ENCODE measurements at regions not wholly inside any gene's neighbourhood (a gene's known extent, or its start where the extent isn't known, plus 50 kb on each side); places are given as distances from the start of the nearest gene placed in this dataset.

GRCh38 chr12:107493135-107493494 is 192.5 kb upstream of the PWP1 start:
- intact Hi-C loops (cut with micrococcal nuclease), result no loop called here
- Mint-ChIP-seq H3K9me3 (no peaks in the 10 kb centered on the region), H3K4me3 (ENCODE audit: low read depth) (no peak overlapping the region), H3K4me1 (ENCODE audit: low read depth) (peaks cover 10% of the 10 kb centered on the region), H3K36me3 (ENCODE audit: low read depth) (no peaks in the 10 kb centered on the region), H3K27ac (no peak overlapping the region), H3K27me3 (ENCODE audit: low read depth) (no peaks in the 10 kb centered on the region)
- DNase-seq (ENCODE audit: low spot score), result no peak

- Mint-ChIP-seq H3K4me1 (ENCODE audit: low read depth) (peaks cover 10% of the 10 kb centered on the region), H3K27me3 (ENCODE audit: low read depth) (no peaks in the 10 kb centered on the region), H3K4me3 (ENCODE audit: low read depth) (no peak overlapping the region), H3K36me3 (ENCODE audit: low read depth) (no peaks in the 10 kb centered on the region), H3K27ac (no peak overlapping the region), H3K9me3 (no peaks in the 10 kb centered on the region)
- DNase-seq (ENCODE audit: low spot score), result no peak
- intact Hi-C loops (cut with micrococcal nuclease), result no loop called here
These were observed 191.9 kb upstream of the PWP1 start for GRCh38 chr12:107493666-107494065.

GRCh38 chr12:107494331-107494730 is 191.3 kb upstream of the PWP1 start:
- no peaks in the 10 kb centered on the region for H3K27me3 Mint-ChIP-seq (ENCODE audit: low read depth)
- intact Hi-C loops (cut with micrococcal nuclease), result no loop called here
- no peaks in the 10 kb centered on the region for H3K36me3 Mint-ChIP-seq (ENCODE audit: low read depth)
- peaks cover 10% of the 10 kb centered on the region for H3K4me1 Mint-ChIP-seq (ENCODE audit: low read depth)
- no peak overlapping the region for H3K27ac Mint-ChIP-seq
- no peaks in the 10 kb centered on the region for H3K9me3 Mint-ChIP-seq
- DNase-seq (ENCODE audit: low spot score), result no peak
- no peak overlapping the region for H3K4me3 Mint-ChIP-seq (ENCODE audit: low read depth)

GRCh38 chr12:107495604-107496003 is 190.0 kb upstream of the PWP1 start:
- Mint-ChIP-seq H3K4me3 (ENCODE audit: low read depth) (no peak overlapping the region), H3K36me3 (ENCODE audit: low read depth) (no peaks in the 10 kb centered on the region), H3K9me3 (no peaks in the 10 kb centered on the region), H3K4me1 (ENCODE audit: low read depth) (peaks cover 10% of the 10 kb centered on the region), H3K27me3 (ENCODE audit: low read depth) (no peaks in the 10 kb centered on the region), H3K27ac (no peak overlapping the region)
- DNase-seq (ENCODE audit: low spot score), result no peak
- intact Hi-C loops (cut with micrococcal nuclease), result no loop called here

GRCh38 chr12:107497231-107497630 is 188.4 kb upstream of the PWP1 start:
- no peaks in the 10 kb centered on the region for H3K27me3 Mint-ChIP-seq (ENCODE audit: low read depth)
- H3K9me3 Mint-ChIP-seq, result no peaks in the 10 kb centered on the region
- H3K36me3 Mint-ChIP-seq (ENCODE audit: low read depth), result no peaks in the 10 kb centered on the region
- no peak for DNase-seq (ENCODE audit: low spot score)
- intact Hi-C loops (cut with micrococcal nuclease), result no loop called here
- H3K4me1 Mint-ChIP-seq (ENCODE audit: low read depth), result peaks cover 10% of the 10 kb centered on the region
- no peak overlapping the region for H3K27ac Mint-ChIP-seq
- no peak overlapping the region for H3K4me3 Mint-ChIP-seq (ENCODE audit: low read depth)

GRCh38 chr12:107500307-107500706 is 185.3 kb upstream of the PWP1 start:
- no peak for DNase-seq (ENCODE audit: low spot score)
- Mint-ChIP-seq H3K27me3 (ENCODE audit: low read depth) (no peaks in the 10 kb centered on the region), H3K4me1 (ENCODE audit: low read depth) (peaks cover 3% of the 10 kb centered on the region), H3K4me3 (ENCODE audit: low read depth) (no peak overlapping the region), H3K9me3 (no peaks in the 10 kb centered on the region), H3K36me3 (ENCODE audit: low read depth) (no peaks in the 10 kb centered on the region), H3K27ac (no peak overlapping the region)
- intact Hi-C loops (cut with micrococcal nuclease), result no loop called here

GRCh38 chr12:107501681-107502080 is 183.9 kb upstream of the PWP1 start:
- intact Hi-C loops (cut with micrococcal nuclease), result no loop called here
- H3K27ac Mint-ChIP-seq, result no peak overlapping the region

GRCh38 chr12:107503129-107503855 is 182.3 kb upstream of the PWP1 start:
- Mint-ChIP-seq H3K27ac (no peak overlapping the region), H3K9me3 (no peaks in the 10 kb centered on the region), H3K4me3 (ENCODE audit: low read depth) (no peak overlapping the region), H3K36me3 (ENCODE audit: low read depth) (no peaks in the 10 kb centered on the region), H3K27me3 (ENCODE audit: low read depth) (no peaks in the 10 kb centered on the region), H3K4me1 (ENCODE audit: low read depth) (peaks cover 3% of the 10 kb centered on the region)
- intact Hi-C loops (cut with micrococcal nuclease), result no loop called here
- no peak for DNase-seq (ENCODE audit: low spot score)

More at GRCh38 chr12:107501681-107502080, 183.9 kb upstream of the PWP1 start:
- no peaks in the 10 kb centered on the region for H3K36me3 Mint-ChIP-seq (ENCODE audit: low read depth)
- no peaks in the 10 kb centered on the region for H3K9me3 Mint-ChIP-seq
- H3K4me3 Mint-ChIP-seq (ENCODE audit: low read depth), result no peak overlapping the region
- DNase-seq (ENCODE audit: low spot score), result no peak
- peaks cover 3% of the 10 kb centered on the region for H3K4me1 Mint-ChIP-seq (ENCODE audit: low read depth)
- no peaks in the 10 kb centered on the region for H3K27me3 Mint-ChIP-seq (ENCODE audit: low read depth)

GRCh38 chr12:107503887-107504885 is 181.4 kb upstream of the PWP1 start:
- peaks cover 3% of the 10 kb centered on the region for H3K4me1 Mint-ChIP-seq (ENCODE audit: low read depth)
- no peaks in the 10 kb centered on the region for H3K27me3 Mint-ChIP-seq (ENCODE audit: low read depth)
- no peaks in the 10 kb centered on the region for H3K9me3 Mint-ChIP-seq
- intact Hi-C loops (cut with micrococcal nuclease), result no loop called here
- H3K36me3 Mint-ChIP-seq (ENCODE audit: low read depth), result no peaks in the 10 kb centered on the region
- no peak for DNase-seq (ENCODE audit: low spot score)
- H3K27ac Mint-ChIP-seq, result no peak overlapping the region
- H3K4me3 Mint-ChIP-seq (ENCODE audit: low read depth), result no peak overlapping the region

- H3K27me3 Mint-ChIP-seq (ENCODE audit: low read depth), result no peaks in the 10 kb centered on the region
- H3K36me3 Mint-ChIP-seq (ENCODE audit: low read depth), result no peaks in the 10 kb centered on the region
These were observed 176.2 kb upstream of the PWP1 start for GRCh38 chr12:107509421-107509820.

GRCh38 chr12:107510211-107510610 is 175.4 kb upstream of the PWP1 start:
- Mint-ChIP-seq H3K4me3 (ENCODE audit: low read depth) (no peak overlapping the region), H3K27me3 (ENCODE audit: low read depth) (no peaks in the 10 kb centered on the region), H3K4me1 (ENCODE audit: low read depth) (peaks cover 4% of the 10 kb centered on the region), H3K36me3 (ENCODE audit: low read depth) (no peaks in the 10 kb centered on the region), H3K9me3 (no peaks in the 10 kb centered on the region), H3K27ac (no peak overlapping the region)
- no peak for DNase-seq (ENCODE audit: low spot score)
- intact Hi-C loops (cut with micrococcal nuclease), result no loop called here

More at GRCh38 chr12:107509421-107509820, 176.2 kb upstream of the PWP1 start:
- no peak for DNase-seq (ENCODE audit: low spot score)
- H3K4me3 Mint-ChIP-seq (ENCODE audit: low read depth), result no peak overlapping the region
- no peaks in the 10 kb centered on the region for H3K4me1 Mint-ChIP-seq (ENCODE audit: low read depth)
- intact Hi-C loops (cut with micrococcal nuclease), result no loop called here
- no peaks in the 10 kb centered on the region for H3K9me3 Mint-ChIP-seq
- no peak overlapping the region for H3K27ac Mint-ChIP-seq

- Mint-ChIP-seq H3K27me3 (ENCODE audit: low read depth) (no peaks in the 10 kb centered on the region), H3K9me3 (no peaks in the 10 kb centered on the region), H3K27ac (no peak overlapping the region), H3K4me3 (ENCODE audit: low read depth) (no peak overlapping the region), H3K4me1 (ENCODE audit: low read depth) (peaks cover 9% of the 10 kb centered on the region), H3K36me3 (ENCODE audit: low read depth) (no peaks in the 10 kb centered on the region)
- no peak for DNase-seq (ENCODE audit: low spot score)
- intact Hi-C loops (cut with micrococcal nuclease), result no loop called here
These were observed 174.3 kb upstream of the PWP1 start for GRCh38 chr12:107511292-107511691.

GRCh38 chr12:107512391-107512790 is 173.2 kb upstream of the PWP1 start:
- Mint-ChIP-seq H3K4me3 (ENCODE audit: low read depth) (no peak overlapping the region), H3K27me3 (ENCODE audit: low read depth) (no peaks in the 10 kb centered on the region), H3K36me3 (ENCODE audit: low read depth) (no peaks in the 10 kb centered on the region), H3K4me1 (ENCODE audit: low read depth) (peaks cover 9% of the 10 kb centered on the region), H3K27ac (no peak overlapping the region), H3K9me3 (no peaks in the 10 kb centered on the region)
- no peak for DNase-seq (ENCODE audit: low spot score)
- intact Hi-C loops (cut with micrococcal nuclease), result no loop called here

All from activated T-helper 2 cell treated with anti-CD3 and anti-CD28 coated beads, Interferon-gamma antibody, Interleukin-2, Interleukin-4, amounts not matched to agents 10 μg/mL and 5 μg/mL and 100 μg/mL, durations not matched to agents 14 hours and 24 hours and 36 hours (primary cell).